HG03280 (cell line): ENCODE measurements at regions not wholly inside any gene's neighbourhood (a gene's known extent, or its start where the extent isn't known, plus 50 kb on each side); places are given as distances from the start of the nearest gene placed in this dataset.

Experiments used
- ATAC-seq: cut with Tn5 transposase; IDR thresholded peaks from one replicate; pipeline ENCODE4 v1.9.1; 2021; ENCODE audit warnings: mild to moderate bottlenecking, moderate library complexity; ENCODE audit not compliant: unreplicated experiment

- no peak for ATAC-seq
These were observed 1386.2 kb downstream of the BRD1 start for GRCh38 chr22:48441553-48441850.

- ATAC-seq: no peak
These were observed 1386.8 kb downstream of the BRD1 start for GRCh38 chr22:48440673-48441552.

GRCh38 chr22:48440176-48440575 lies 1387.5 kb downstream of the BRD1 start:
- no peak for ATAC-seq

DNA sequence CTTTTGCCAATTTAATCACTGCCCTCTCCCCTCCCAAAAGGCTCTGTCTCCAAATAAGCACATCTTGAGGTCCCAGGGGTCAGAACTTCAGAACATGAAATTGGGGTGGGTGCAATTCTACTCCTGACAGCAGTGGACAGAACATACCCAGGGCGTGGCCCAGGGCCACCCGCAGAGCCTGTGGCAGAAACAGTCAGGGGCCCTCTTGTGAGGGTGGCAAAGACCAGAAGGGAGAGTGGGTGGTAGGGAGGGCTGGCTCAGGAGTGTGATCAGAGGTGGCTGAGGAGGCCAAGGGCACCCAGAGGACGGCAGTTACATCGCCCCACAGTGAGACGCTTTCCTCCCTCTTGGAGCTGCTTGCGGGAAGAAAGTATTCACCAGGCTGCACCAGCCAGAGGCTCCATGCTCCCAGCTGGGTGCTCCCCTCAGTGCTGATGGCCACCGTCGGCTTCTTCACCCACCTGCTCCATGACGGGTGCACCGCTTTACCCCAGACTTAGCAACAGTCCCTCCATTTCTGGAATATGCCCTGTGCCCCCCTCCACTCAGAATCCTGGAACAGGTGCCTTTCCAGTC lies 1388.0 kb downstream of the BRD1 start:
- ATAC-seq: no peak

DNA sequence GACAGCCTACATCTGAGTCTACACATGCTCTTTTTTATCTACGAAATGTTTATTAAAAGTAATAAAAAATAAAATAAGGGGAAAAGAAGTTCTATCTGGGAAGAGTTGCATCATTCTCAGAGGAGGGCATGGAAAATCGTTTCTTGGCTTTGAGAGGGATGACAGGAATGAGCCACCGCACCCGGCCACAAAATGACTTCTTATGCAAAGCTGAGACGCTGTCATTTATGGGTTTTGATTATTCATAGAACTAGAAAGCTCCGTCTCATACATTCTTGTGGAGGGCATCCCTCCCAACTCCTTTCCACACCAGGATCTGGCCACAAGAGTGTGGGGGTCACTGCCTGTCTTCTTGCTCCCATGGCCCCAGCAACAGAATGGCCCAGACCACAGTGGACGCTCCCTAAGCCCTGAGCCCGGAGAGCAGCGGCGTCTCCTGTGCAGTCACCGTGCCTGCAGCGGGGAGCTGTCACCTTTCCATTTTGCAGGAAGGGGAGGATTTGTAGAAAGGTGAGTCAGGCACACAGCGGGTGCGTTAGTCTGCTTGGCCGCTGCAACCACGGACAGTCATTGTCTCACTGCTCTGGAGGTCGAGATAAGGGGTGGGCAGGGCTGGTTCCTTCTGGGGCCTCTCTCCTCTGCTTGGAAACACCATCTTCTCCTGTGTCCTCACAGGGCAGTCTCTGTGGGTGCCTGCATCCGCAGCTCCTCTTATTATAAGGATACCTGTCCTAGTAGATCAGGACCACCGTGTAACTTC lies 1388.7 kb downstream of the BRD1 start:
- ATAC-seq: no peak

DNA sequence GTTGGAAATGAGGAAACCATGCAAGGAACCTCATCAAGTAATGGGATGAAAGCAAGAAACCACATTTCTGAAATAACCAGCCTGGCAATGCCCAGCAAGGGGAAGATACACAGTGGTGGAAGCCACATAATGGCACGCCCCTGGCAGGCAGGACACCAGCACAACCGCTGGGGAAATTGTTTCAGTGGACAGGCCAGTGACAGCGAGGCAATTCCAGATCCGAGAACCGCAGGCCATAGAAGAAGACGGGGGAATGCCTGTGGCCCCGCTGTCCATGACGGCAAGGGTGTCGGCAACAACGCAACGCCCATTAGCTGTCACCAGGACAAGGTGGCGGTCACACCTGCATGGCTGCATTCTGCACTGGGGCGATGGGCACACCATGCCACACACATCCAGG lies 1389.6 kb downstream of the BRD1 start:
- no peak for ATAC-seq

DNA sequence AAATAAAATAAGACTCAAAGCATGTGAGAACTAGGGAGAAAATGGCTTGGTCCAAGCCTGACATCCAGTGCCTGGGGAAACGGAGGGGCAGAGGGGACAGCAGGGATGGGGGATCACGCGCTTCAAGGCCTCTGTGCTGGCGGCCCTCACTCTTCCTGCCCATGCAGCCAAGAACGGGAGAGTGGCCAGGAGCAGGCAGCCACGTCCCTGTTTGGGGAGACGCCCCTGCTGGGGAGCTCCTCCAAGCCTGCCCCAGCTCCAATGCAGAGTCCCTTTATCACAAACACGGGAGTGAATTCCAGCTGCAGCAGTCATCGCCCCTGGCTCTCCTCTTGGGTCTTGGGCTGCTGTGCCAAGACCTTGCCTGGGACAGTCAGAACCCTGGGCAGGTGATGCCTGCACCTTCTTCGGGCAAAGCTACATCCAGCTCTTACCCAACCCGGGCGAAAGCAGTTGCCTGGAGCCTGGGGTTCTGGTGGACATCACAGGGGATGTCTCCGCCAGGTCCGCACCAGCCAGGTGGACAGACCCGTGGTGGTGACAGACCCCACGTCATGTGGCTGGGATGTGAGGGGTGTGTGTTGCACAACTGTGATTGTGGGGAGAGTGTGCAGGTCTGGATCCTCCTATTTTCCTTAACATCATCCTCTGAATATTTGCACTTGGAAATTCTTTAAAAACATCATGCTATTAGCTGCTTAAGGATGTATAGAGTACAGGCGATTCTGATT lies 1391.3 kb downstream of the BRD1 start:
- ATAC-seq: no peak

GRCh38 chr22:48434868-48435250 lies 1392.8 kb downstream of the BRD1 start:
- no peak for ATAC-seq

- ATAC-seq: no peak
These were observed 1393.4 kb downstream of the BRD1 start for GRCh38 chr22:48434156-48434867.

GRCh38 chr22:48433647-48434046 lies 1394.0 kb downstream of the BRD1 start:
- ATAC-seq: no peak

- ATAC-seq: no peak
These were observed 1394.7 kb downstream of the BRD1 start for GRCh38 chr22:48432781-48433518.

GRCh38 chr22:48431536-48432315 lies 1395.9 kb downstream of the BRD1 start:
- no peak for ATAC-seq

GRCh38 chr22:48431014-48431413 lies 1396.7 kb downstream of the BRD1 start:
- ATAC-seq: no peak

- no peak for ATAC-seq
These were observed 1398.1 kb downstream of the BRD1 start for GRCh38 chr22:48429446-48430020.

DNA sequence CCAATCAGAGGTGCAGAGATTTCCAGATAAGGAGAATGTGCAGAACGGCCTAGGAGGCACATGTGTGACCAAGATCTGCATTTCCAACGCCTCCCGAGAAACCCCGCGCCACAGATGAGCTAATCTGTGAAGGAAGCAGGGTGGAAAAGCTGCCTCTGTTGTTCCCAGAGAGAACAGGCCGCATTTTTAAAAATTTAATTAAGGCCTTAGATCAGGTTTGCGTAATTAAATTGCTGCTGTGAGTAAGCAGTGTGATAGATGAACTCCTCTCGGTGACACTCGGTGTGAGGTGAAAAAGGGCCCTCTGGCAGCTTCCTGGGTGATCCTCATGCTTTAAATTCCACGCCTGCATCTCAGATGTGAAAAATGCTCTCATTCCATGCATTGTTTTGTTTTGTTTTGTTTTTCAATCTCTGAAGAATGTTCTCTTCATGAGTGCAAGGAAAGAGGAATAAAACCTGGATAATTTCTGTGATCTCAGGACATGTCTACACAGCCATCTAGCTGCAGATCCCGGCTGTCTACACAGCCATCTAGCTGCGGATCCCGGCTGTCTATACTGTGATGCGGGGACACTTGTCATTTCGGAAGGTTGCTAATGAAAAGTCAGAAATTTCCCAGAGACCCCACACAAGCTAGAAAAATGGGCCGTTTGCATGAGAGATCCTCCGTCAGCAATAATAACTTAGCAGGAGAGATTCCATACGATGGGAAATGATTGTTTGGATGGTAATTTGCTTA lies 1398.9 kb downstream of the BRD1 start:
- no peak for ATAC-seq

DNA sequence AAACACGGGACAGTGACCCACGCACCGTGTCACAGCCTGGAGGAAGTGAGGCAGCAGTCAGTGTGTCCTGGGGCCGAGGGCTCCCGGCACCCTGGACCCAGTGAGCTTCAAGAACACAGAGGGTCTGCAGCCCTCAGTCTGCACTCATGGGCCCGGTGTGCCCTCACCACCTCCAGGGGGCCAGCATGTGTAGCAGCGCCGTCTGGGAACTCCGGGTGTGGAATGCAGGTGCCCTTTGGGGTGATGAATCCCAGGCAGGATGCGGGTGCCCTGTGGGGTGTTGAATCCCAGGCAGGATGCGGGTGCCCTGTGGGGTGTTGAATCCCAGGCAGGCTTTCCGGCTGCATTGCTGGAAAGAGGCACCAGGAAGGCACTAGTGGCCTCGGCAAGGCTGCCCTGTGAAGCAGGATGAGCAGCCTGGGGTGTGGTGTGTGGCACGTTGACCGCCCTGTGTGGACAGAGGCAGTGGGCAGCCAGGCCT lies 1399.9 kb downstream of the BRD1 start:
- no peak for ATAC-seq

DNA sequence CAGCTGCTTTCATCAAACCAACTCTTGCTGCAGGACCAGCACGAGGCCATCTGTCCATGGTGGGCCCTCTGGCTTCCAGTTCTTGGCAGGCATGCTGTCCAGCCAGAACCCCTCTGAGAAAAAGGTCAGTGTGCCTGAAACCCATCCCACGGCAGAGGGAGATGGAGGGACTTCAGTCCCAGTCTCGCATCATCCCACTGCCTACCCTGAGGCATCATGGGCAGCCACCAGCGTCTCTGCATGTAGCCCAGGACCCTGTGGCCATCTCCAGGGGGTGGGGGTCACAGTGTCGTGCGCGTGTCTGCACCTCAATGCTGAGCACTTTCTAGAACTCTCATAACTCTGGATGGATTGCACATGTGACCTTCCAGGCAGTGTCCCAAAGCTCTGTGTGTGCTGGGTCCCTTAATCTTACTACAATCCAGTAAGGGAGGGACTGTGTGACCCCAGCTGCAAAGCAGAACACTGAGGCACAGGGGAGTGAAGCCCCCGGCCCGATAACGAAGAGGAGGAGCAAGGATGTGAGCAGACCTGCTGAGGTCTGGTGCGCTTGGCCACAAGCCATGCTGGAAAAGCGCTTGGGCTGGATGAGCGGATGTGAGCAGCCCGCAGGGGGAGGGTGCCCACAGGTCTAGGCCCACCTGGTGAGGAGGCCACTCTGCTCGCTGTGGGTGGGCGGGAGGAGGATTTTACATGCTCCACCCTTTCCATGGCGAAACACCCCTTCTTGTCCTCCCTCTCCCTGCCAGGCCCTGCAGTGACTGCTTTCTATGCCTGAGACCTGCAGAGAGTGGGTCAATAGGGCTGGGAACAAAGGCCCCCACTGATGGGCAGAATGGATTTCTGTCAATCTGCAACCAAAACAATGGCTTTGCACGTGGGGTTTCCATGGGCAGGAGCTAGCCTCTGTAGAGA lies 1401.0 kb downstream of the BRD1 start:
- no peak for ATAC-seq
